SK-N-SH (cell line): ENCODE measurements at regions not wholly inside any gene's neighbourhood (a gene's known extent, or its start where the extent isn't known, plus 50 kb on each side); places are given as distances from the start of the nearest gene placed in this dataset.

Experiments used
- CTCF ChIA-PET: fragments of 300-600, 350-600 bp; formaldehyde crosslinking; extraction: SDS; loops from one replicate; lab custom pipeline; 2021; lab: Yijun Ruan, JAX
- POLR2A ChIA-PET: fragments of 350-600 bp; sonication (Branson Sonifier 250); formaldehyde crosslinking; extraction: SDS; loops from one replicate; lab custom pipeline; 2020; ENCODE audit warnings: antibody characterized with exemption, inconsistent platforms; lab: Yijun Ruan, JAX
- DNase-seq: peaks from one replicate; pipeline ENCODE4 v3.0.0; 2012
- H2AFZ ChIP-seq: fragments of 200-600 bp; sonication (generic); 2 replicates; pipeline ENCODE4 v1.8.1; 2016; ENCODE audit warnings: antibody characterized with exemption, mild to moderate bottlenecking, low read depth
- H3F3A ChIP-seq: fragments of 200-600 bp; sonication (generic); replicated peaks from 2 replicates; pipeline ENCODE3; 2016; ENCODE audit warnings: antibody characterized with exemption, mild to moderate bottlenecking; ENCODE audit not compliant: insufficient read depth
- H3K27ac ChIP-seq, 2 experiments: fragments of 200-500 bp in 1 of 2; fragments of 200-600 bp in 1 of 2; sonication (Bioruptor generic) in 1 of 2; sonication (generic), shearing (Covaris generic) in 1 of 2; 2 replicates each; pipeline versions ENCODE4 v1.5.1 to v1.6.1; 2014 to 2016; ENCODE audit warnings: low read depth in 2 of 2, inconsistent platforms in 1 of 2, low read length in 1 of 2, mild to moderate bottlenecking in 1 of 2, mixed read lengths in 1 of 2
- H3K27me3 ChIP-seq: fragments of 200-600 bp; sonication (generic), shearing (Covaris generic); 2 replicates; pipeline ENCODE4 v1.6.1; 2016; ENCODE audit warnings: mixed run types; ENCODE audit not compliant: insufficient read depth
- H3K36me3 ChIP-seq, 2 experiments: fragments of 200-500 bp in 1 of 2; fragments of 200-600 bp in 1 of 2; sonication (Bioruptor generic) in 1 of 2; sonication (generic) in 1 of 2; replicated peaks in 1 of 2; 2 replicates each; pipeline versions ENCODE3 to v1.5.1; 2014 to 2016; ENCODE audit warnings: low read length in 1 of 2, mild to moderate bottlenecking in 1 of 2; ENCODE audit not compliant: insufficient read depth in 2 of 2, control insufficient read depth in 1 of 2
- H3K4me1 ChIP-seq, 2 experiments: fragments of 200-500 bp in 1 of 2; fragments of 200-600 bp in 1 of 2; sonication (Bioruptor generic) in 1 of 2; sonication (generic), shearing (Covaris generic) in 1 of 2; 2 replicates each; pipeline versions ENCODE4 v1.5.1 to v1.6.1; 2014 to 2016; ENCODE audit warnings: low read depth in 1 of 2, low read length in 1 of 2, mixed run types in 1 of 2; ENCODE audit not compliant: insufficient read depth in 2 of 2, control insufficient read depth in 1 of 2
- H3K4me2 ChIP-seq: fragments of 200-600 bp; sonication (generic), shearing (Covaris generic); 2 replicates; pipeline ENCODE4 v1.6.1; 2017; ENCODE audit warnings: mixed run types
- H3K4me3 ChIP-seq, 2 experiments: fragments of 200-500 bp in 1 of 2; fragments of 200-600 bp in 1 of 2; sonication (Bioruptor generic) in 1 of 2; sonication (generic), shearing (Covaris generic) in 1 of 2; 2 replicates each; pipeline versions ENCODE4 v1.5.1 to v1.8.1; 2014 to 2016; ENCODE audit warnings: low read depth in 2 of 2, inconsistent platforms in 1 of 2, low read length in 1 of 2, mild to moderate bottlenecking in 1 of 2, mixed read lengths in 1 of 2, moderate library complexity in 1 of 2
- H3K79me2 ChIP-seq: fragments of 200-600 bp; sonication (generic); 2 replicates; pipeline ENCODE4 v1.8.1; 2017; ENCODE audit warnings: mild to moderate bottlenecking; ENCODE audit not compliant: insufficient read depth
- H3K9ac ChIP-seq: fragments of 200-600 bp; sonication (generic); 2 replicates; pipeline ENCODE4 v1.6.1; 2017; ENCODE audit warnings: mixed run types
- H3K9me2 ChIP-seq: fragments of 200-600 bp; sonication (generic); 2 replicates; pipeline ENCODE4 v1.6.1; 2017; ENCODE audit warnings: mixed run types
- H3K9me3 ChIP-seq: fragments of 200-600 bp; sonication (generic); 2 replicates; pipeline ENCODE4 v1.6.1; 2017; ENCODE audit warnings: mixed run types, mild to moderate bottlenecking, moderate library complexity
- H4K20me1 ChIP-seq: fragments of 200-600 bp; sonication (generic); 2 replicates; pipeline ENCODE4 v1.6.1; 2017; ENCODE audit warnings: mild to moderate bottlenecking, mixed run types; ENCODE audit not compliant: insufficient read depth
- CHD2 ChIP-seq: fragments of 150-350 bp; IDR thresholded peaks from 2 replicates; pipeline ENCODE4 v1.6.1; 2018; ENCODE audit warnings: low read length; ENCODE audit not compliant: partially characterized antibody
- EZH2phosphoT487 ChIP-seq: fragments of 200-600 bp; sonication (generic); IDR thresholded peaks from 2 replicates; pipeline ENCODE4 v1.6.1; 2017; ENCODE audit warnings: low read depth, mixed run types, mild to moderate bottlenecking, antibody characterized with exemption, moderate library complexity, borderline replicate concordance
- FOSL2 ChIP-seq: IDR thresholded peaks from 2 replicates; pipeline ENCODE4 v1.4.0; 2012; ENCODE audit warnings: low read depth, mild to moderate bottlenecking, moderate library complexity, borderline replicate concordance
- FOXM1 ChIP-seq: IDR thresholded peaks from 2 replicates; pipeline ENCODE4 v1.4.0; 2012; ENCODE audit warnings: low read depth, mild to moderate bottlenecking
- GABPA ChIP-seq: IDR thresholded peaks from 2 replicates; pipeline ENCODE4 v1.4.0; 2012; ENCODE audit warnings: low read depth, mild to moderate bottlenecking
- GATA2 ChIP-seq: sonication (generic); formaldehyde crosslinking; IDR thresholded peaks from 2 replicates; pipeline ENCODE4 v1.5.0; 2020; ENCODE audit warnings: mild to moderate bottlenecking, missing genetic modification reagents
- MXI1 ChIP-seq: IDR thresholded peaks from 2 replicates; pipeline ENCODE4 v1.6.1; 2012; ENCODE audit warnings: mild to moderate bottlenecking, low read depth, low read length, improper control_type of control experiment
- POLR2AphosphoS5 ChIP-seq: IDR thresholded peaks from 2 replicates; pipeline ENCODE4 v1.6.1; 2012; ENCODE audit warnings: low read depth, low read length
- RAD21 ChIP-seq: IDR thresholded peaks from 2 replicates; pipeline ENCODE4 v1.6.1; 2012; ENCODE audit warnings: mild to moderate bottlenecking, low read length
- RCOR1 ChIP-seq: fragments of 150-350 bp; IDR thresholded peaks from 2 replicates; pipeline ENCODE4 v1.6.1; 2017; ENCODE audit warnings: antibody characterized with exemption, low read length
- RFX5 ChIP-seq: IDR thresholded peaks from 2 replicates; pipeline ENCODE4 v1.6.1; 2012; ENCODE audit warnings: mild to moderate bottlenecking, improper control_type of control experiment, low read length
- SIN3A ChIP-seq: IDR thresholded peaks from 2 replicates; pipeline ENCODE4 v1.6.1; 2012; ENCODE audit warnings: low read depth, mild to moderate bottlenecking, low read length, moderate library complexity, borderline replicate concordance
- TCF12 ChIP-seq: IDR thresholded peaks from 2 replicates; pipeline ENCODE4 v1.4.0; 2012
- TEAD4 ChIP-seq: IDR thresholded peaks from 2 replicates; pipeline ENCODE4 v1.4.0; 2012; ENCODE audit warnings: mild to moderate bottlenecking, borderline replicate concordance; ENCODE audit not compliant: insufficient read depth
- WGBS: methylation state at CpG from one replicate; pipeline ENCODE4 v1.1.6; 2017; ENCODE audit warnings: low lambda C conversion rate; 5-methylcytosine and 5-hydroxymethylcytosine counted together
- TF ChIP-seq, protein P1 (sequence below): IDR thresholded peaks from 2 replicates; pipeline ENCODE4 v1.4.0; 2012; ENCODE audit warnings: low read depth
- TF ChIP-seq, protein P2 (sequence below): IDR thresholded peaks from 2 replicates; pipeline ENCODE4 v1.4.0; 2012; ENCODE audit warnings: low read depth, borderline replicate concordance
- TF ChIP-seq, protein P3 (sequence below): IDR thresholded peaks from 2 replicates; pipeline ENCODE4 v1.6.1; 2012; ENCODE audit warnings: mild to moderate bottlenecking, low read depth, low read length, moderate library complexity
- TF ChIP-seq, protein P4 (sequence below): fragments of 150-350 bp; IDR thresholded peaks from 2 replicates; pipeline ENCODE4 v1.6.1; 2017; ENCODE audit warnings: antibody characterized with exemption, low read length, low read depth, borderline replicate concordance
- TF ChIP-seq, protein P5 (sequence below): IDR thresholded peaks from 2 replicates; pipeline ENCODE4; 2012
- TF ChIP-seq, protein P6 (sequence below): fragments of 200-600 bp; sonication (generic); IDR thresholded peaks from 2 replicates; pipeline ENCODE4 v1.6.1; 2017; ENCODE audit warnings: antibody characterized with exemption, mild to moderate bottlenecking, moderate library complexity

DNA sequence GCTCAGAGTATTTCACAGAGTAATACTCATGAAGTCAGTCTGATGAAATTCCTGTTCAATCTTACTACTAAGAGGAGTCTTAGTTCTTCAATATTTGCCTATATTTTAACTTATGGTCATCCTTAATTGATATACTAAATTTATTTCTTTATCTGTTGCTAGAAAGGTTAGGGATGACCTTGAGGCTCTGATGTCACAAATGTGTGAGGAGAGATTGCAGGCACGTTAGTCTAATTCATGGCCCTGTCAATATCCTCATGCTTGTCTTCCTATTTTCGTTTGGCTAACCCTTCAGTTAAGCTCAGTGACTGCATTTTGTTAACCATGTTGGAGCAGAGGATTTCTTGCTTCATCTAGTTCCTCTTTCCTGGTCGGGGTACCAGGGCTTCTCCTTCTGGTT is 704.7 kb upstream of the COBL start:
- H3K4me2 ChIP-seq = no peak overlapping the region
- H4K20me1 ChIP-seq = no peaks in the 10 kb centered on the region
- H3K9me2 ChIP-seq = no peaks in the 10 kb centered on the region
- H3K9me3 ChIP-seq = peaks cover 7% of the 10 kb centered on the region; the same call in 1 of the 2 replicates
- H2AFZ ChIP-seq = no peak overlapping the region
- H3K9ac ChIP-seq = no peak overlapping the region
- H3K27me3 ChIP-seq = no peaks in the 10 kb centered on the region
- DNase-seq = no peak
- H3K27ac ChIP-seq = no peak overlapping the region
- no peaks in the 10 kb centered on the region for H3F3A ChIP-seq
- H3K36me3 ChIP-seq = no peaks in the 10 kb centered on the region
- H3K4me3 ChIP-seq = no peak overlapping the region
- TF ChIP-seq CHD2 (no peak), RCOR1 (no peak), FOXM1 (no peak), TEAD4 (no peak), GABPA (no peak), RAD21 (no peak), EZH2phosphoT487 (no peak), SIN3A (no peak), FOSL2 (no peak), TCF12 (no peak), GATA2 (CRISPR knock-in tag) (no peak), MXI1 (no peak), POLR2AphosphoS5 (no peak), RFX5 (no peak)
- TF ChIP-seq, protein P1, sequence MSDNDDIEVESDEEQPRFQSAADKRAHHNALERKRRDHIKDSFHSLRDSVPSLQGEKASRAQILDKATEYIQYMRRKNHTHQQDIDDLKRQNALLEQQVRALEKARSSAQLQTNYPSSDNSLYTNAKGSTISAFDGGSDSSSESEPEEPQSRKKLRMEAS = no peak
- TF ChIP-seq, protein P2, sequence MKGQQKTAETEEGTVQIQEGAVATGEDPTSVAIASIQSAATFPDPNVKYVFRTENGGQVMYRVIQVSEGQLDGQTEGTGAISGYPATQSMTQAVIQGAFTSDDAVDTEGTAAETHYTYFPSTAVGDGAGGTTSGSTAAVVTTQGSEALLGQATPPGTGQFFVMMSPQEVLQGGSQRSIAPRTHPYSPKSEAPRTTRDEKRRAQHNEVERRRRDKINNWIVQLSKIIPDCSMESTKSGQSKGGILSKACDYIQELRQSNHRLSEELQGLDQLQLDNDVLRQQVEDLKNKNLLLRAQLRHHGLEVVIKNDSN = no peak
- TF ChIP-seq, protein P3, sequence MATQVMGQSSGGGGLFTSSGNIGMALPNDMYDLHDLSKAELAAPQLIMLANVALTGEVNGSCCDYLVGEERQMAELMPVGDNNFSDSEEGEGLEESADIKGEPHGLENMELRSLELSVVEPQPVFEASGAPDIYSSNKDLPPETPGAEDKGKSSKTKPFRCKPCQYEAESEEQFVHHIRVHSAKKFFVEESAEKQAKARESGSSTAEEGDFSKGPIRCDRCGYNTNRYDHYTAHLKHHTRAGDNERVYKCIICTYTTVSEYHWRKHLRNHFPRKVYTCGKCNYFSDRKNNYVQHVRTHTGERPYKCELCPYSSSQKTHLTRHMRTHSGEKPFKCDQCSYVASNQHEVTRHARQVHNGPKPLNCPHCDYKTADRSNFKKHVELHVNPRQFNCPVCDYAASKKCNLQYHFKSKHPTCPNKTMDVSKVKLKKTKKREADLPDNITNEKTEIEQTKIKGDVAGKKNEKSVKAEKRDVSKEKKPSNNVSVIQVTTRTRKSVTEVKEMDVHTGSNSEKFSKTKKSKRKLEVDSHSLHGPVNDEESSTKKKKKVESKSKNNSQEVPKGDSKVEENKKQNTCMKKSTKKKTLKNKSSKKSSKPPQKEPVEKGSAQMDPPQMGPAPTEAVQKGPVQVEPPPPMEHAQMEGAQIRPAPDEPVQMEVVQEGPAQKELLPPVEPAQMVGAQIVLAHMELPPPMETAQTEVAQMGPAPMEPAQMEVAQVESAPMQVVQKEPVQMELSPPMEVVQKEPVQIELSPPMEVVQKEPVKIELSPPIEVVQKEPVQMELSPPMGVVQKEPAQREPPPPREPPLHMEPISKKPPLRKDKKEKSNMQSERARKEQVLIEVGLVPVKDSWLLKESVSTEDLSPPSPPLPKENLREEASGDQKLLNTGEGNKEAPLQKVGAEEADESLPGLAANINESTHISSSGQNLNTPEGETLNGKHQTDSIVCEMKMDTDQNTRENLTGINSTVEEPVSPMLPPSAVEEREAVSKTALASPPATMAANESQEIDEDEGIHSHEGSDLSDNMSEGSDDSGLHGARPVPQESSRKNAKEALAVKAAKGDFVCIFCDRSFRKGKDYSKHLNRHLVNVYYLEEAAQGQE = no peak
- TF ChIP-seq, protein P4, sequence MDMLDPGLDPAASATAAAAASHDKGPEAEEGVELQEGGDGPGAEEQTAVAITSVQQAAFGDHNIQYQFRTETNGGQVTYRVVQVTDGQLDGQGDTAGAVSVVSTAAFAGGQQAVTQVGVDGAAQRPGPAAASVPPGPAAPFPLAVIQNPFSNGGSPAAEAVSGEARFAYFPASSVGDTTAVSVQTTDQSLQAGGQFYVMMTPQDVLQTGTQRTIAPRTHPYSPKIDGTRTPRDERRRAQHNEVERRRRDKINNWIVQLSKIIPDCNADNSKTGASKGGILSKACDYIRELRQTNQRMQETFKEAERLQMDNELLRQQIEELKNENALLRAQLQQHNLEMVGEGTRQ = no peak
- TF ChIP-seq, protein P5, sequence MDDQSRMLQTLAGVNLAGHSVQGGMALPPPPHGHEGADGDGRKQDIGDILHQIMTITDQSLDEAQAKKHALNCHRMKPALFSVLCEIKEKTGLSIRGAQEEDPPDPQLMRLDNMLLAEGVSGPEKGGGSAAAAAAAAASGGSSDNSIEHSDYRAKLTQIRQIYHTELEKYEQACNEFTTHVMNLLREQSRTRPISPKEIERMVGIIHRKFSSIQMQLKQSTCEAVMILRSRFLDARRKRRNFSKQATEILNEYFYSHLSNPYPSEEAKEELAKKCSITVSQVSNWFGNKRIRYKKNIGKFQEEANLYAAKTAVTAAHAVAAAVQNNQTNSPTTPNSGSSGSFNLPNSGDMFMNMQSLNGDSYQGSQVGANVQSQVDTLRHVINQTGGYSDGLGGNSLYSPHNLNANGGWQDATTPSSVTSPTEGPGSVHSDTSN = no peak
- TF ChIP-seq, protein P6, sequence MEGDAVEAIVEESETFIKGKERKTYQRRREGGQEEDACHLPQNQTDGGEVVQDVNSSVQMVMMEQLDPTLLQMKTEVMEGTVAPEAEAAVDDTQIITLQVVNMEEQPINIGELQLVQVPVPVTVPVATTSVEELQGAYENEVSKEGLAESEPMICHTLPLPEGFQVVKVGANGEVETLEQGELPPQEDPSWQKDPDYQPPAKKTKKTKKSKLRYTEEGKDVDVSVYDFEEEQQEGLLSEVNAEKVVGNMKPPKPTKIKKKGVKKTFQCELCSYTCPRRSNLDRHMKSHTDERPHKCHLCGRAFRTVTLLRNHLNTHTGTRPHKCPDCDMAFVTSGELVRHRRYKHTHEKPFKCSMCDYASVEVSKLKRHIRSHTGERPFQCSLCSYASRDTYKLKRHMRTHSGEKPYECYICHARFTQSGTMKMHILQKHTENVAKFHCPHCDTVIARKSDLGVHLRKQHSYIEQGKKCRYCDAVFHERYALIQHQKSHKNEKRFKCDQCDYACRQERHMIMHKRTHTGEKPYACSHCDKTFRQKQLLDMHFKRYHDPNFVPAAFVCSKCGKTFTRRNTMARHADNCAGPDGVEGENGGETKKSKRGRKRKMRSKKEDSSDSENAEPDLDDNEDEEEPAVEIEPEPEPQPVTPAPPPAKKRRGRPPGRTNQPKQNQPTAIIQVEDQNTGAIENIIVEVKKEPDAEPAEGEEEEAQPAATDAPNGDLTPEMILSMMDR = no peak
- H3K79me2 ChIP-seq = no peaks in the 10 kb centered on the region
- no peaks in the 10 kb centered on the region for H3K4me1 ChIP-seq
- POLR2A ChIA-PET = no interaction called here
- 3% methylated on average over 3 of the region's 3 CpGs for WGBS
- CTCF ChIA-PET = interaction anchor here (0.6 kb wide), 1 partner anchor 611 kb away, joined by 3 read pairs; no protein-coding TSS in a partner anchor
